GM21825 (cell line): ENCODE measurements at regions not wholly inside any gene's neighbourhood (a gene's known extent, or its start where the extent isn't known, plus 50 kb on each side); places are given as distances from the start of the nearest gene placed in this dataset.
"Not testable (repeated sequence)": the region's sequence is repeated elsewhere in the genome, so short reads cannot be mapped to it uniquely, and the experiment has no call there.

Source experiments
- ATAC-seq: cut with Tn5 transposase; IDR thresholded peaks from one replicate; pipeline ENCODE4 v1.9.1; 2021; ENCODE audit warnings: mild to moderate bottlenecking, moderate library complexity; ENCODE audit not compliant: unreplicated experiment

DNA sequence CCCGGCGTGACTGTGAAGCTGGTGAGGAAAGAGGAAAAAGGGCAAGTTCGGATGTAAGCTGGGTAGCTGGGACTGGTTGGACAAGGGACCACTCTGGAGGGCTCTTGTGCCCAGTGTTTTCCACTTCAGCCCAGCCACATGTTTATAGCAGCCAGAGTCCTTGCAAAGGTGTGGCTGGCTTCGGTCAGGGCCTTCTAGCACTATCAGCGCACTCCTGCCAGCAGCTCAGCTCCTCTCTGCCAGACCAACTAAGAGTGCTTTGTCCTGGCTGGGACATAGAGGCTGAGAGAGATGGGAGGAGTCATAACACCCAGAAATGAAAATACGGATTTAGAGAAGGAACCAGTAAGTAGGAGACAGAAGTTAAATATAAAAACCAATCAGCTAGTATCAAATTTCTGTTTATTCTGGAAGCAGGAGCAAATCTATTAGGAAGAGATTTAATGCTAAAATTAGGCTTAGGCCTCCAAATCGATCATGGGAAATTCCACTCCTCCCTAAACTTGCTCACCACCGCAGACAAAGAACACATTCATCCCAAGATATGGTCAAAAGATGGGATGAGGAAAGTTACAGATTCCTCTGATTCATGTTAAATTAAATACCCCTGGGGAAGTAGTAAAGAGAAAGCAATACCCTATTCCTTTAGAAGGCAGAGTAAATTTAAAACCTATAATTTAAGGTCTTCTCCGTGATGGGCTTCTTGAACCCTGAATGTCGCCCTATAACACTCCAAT is 135.0 kb downstream of the RALA start:
- no peak for ATAC-seq

DNA sequence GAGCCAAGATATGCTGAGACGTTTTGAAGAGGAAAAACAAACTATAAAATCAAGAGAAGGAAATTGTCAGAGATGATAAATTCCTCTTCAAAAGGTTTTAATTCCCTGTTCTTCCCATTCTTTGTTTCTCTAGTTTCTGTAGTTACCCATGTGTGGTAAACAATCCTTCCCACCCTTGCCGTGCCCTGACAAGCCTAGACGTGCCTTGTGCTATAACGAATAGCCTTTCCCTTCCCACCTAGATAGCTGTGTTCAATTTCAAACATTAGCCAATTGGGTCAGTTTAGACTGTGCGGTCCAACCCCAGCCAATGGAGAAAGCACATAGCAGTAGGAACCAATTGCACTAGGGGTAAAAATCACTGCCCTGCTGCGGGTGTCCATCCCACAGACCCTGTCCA is 138.1 kb downstream of the RALA start:
- no peak for ATAC-seq

DNA sequence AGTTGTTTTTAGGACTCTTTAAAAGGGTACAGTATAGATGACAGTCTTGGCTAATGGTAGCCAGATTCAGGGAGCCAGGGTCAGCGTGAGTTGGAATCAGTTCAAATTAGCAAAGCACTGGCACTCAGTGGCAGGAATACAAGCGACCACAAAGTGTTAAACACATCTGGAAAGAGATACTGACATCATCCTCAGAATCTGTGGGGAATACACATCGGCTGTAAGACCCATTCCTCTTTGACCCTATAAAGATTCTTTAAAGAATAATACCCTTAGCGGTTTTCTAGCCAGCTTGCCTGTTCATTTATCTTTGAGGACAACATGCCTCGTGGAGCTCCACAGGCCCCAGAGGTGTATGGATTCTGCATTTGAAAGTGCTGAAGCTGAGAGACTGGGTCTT is 139.1 kb downstream of the RALA start:
- ATAC-seq: not testable (repeated sequence)

DNA sequence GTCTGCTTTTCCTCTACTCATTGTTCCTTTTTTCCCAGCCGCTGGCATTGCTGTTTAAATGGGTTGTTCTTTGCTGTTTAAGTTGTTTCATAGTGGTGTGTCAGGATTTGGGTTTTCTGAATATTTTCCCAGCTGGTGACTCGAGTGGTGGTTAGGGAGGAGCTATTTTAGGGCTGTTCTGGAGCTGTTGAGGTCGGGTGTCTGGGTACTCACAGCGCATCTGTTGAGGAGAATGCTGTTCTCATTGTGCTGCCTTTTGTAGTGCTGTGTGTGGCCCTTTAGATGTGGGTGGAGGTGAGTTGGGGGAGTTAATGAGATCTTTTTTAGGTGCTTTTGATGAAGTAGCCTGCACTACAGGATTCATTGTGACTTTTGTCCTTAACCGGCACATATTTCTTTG is 139.5 kb downstream of the RALA start:
- ATAC-seq: not testable (repeated sequence)

DNA sequence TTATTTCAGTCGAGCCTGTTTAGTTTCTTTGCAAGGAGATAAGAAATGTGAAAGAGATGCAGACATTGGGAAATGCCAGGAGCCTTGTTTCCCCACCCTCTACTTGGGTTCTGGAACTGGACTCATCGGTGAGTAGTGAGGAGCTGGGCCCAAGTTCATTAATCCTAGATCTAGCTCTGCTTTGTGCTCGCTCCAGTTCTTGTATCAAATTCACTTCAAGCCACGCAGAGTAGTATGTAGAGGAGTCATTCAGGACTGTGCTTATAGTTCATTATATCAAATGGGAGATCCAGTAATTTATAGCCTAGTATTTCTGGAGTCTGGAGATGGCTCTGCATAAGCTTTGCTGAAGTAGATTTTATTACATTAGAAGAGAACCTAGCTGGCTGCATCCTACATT is 142.5 kb downstream of the RALA start:
- not testable (repeated sequence) for ATAC-seq

DNA sequence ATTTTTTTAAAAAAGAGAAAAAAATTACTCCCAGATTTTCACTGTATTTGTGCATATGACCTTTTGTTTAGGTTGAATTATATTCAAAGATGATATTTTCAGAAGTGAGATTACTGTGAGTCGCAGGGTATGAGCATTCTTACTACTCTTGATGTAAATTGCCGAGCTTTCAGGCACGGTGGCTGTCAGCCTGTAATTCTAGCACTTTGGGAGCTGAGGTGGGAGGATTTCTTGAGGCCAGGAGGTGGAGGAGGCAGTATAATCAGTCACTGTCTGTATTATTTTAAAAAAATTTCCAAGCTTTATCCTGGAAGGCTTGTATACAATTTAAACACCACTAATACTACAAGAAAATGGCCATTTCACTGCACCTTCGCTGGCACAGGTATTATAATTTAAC is 145.1 kb downstream of the RALA start:
- ATAC-seq: not testable (repeated sequence)

DNA sequence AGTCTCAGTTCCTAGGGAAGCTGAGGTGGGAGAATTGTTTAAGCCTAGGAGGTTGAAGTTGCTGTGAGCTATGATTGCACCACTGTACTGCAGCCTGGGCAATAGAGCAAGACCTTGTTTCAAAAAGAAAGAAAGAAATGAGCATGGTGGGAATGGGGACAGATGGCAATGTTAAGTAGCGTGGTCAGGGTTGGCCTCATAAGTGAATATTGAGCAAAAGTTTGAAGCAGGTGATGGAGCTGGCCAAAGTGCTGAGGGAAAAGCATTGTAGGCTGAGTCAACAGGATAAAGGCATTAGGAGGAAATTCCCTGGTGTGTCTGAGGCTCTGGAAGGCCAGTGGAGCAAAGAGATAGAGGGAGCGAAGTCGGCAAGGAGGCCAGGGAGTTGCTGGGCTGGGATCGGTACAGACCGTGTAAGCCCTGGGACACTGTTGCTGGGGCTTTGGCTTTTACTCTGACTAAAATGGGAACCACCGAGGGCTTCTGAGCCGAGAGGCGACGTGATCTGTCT is 151.0 kb downstream of the RALA start:
- ATAC-seq: not testable (repeated sequence)

DNA sequence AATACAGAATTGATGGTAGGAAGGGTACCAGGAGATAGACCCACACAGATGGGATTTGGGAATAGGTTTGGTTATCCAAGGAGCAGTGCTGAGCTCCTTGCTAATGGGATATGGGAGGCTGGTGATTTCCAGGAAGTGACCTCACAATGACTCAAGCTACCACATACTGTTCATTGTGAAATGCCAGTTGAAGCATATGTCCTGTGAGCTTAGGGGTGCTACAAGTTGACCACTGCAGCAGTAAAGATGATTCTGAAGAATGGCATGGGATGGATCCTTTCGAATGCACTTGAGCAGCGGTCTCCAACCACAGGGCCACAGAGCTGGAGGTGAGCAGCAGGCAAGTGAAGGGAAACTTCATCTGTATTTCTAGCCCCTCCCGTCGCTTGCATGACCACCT is 158.2 kb downstream of the RALA start:
- ATAC-seq: not testable (repeated sequence)

DNA sequence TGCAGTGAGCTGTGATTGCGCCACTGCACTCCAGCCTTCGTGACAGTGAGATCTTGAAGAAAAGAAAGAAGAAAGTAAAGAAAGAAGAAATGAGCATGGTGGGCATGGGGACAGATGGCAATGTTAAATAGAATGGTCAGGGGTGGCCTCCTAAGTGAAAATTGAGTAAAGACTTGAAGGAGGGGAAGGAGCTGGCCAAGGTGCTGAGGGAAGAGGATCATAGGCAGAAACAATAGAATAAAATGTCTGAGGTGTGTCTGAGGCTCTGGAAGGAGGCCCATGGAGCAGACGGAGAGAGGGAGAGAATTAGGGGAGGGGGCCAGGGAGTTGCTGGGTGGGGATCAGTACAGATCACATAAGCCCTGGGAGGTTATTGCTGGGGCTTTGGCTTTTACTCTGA is 163.1 kb downstream of the RALA start:
- not testable (repeated sequence) for ATAC-seq

DNA sequence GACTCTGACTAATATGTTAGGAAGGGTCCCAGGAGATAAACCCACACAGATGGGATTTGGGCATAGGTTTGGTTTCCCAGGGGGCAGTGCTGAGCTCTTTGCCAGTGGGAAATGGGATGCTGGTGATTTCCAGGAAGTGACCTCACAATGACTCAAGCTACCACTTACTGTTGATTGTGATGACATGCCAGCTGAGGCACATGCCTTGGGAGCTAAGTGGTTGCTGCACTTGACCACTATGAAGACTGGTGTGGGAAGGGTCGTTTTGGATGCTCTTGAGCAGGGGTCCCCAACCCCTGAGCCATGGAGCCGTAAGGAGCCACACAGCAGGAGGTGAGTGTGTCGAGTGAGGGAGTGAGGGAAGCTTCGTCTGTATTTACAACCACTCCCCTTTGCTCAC is 159.0 kb upstream of the CDK13 start:
- not testable (repeated sequence) for ATAC-seq

DNA sequence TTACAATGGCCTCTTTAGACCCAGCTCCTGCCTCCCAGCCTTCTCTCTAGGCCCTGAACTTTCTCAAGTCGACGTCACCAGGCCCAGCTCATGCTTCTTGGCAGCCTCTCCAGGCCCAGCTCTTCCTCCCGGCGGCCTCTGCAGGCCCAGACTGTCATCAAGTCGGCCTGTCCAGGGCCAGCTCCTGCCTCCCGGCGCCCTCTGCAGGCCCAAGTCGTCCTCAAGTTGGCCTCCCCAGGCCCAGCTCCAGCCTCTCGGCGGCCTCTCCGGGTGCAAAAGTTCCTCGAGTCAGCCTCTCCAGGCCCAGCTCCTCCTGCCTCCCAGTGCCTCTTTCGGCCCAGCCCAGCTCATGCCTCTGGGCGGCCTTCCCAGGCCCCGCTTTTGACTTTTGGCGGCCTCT is 158.1 kb upstream of the CDK13 start:
- ATAC-seq: not testable (repeated sequence)

DNA sequence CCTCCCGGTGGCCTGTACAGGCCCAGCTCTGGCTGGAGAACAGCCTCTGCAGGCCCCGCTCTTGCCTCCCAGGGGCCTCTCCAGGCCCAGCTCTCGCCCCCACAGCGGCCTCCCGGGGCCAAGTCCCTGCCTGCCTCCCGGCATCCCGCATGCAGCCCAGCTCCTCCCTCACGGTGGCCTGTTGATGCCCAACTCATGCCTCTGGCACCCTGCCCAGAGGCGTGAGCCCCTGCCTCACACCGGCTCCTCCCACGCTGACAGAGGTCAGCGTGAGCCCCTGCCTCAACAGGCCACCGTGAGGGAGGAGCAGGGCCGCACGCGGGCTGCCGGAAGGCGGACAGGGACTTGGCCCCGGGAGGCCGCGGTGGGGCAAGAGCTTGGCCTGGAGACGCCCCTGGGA is 157.0 kb upstream of the CDK13 start:
- not testable (repeated sequence) for ATAC-seq

DNA sequence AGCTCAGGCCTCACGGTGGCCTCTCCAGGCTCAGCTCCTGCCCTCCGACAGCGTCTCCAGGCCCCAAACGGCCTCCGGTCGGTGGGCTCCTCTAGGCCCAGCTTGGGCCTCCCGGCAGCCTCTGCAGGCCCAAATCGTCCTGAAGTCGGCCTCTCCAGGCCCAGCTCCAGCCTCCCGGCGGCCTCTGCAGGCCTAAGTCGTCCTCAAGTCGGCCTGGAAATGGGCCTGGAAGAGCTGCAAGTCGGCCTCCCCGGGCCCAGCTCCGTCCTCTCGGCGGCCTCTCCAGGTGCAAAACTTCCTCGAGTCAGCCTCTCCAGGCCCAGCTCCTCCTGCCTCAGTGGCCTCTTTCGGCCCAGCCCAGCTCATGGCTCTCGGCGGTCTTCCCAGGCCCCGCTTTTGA is 156.2 kb upstream of the CDK13 start:
- not testable (repeated sequence) for ATAC-seq

DNA sequence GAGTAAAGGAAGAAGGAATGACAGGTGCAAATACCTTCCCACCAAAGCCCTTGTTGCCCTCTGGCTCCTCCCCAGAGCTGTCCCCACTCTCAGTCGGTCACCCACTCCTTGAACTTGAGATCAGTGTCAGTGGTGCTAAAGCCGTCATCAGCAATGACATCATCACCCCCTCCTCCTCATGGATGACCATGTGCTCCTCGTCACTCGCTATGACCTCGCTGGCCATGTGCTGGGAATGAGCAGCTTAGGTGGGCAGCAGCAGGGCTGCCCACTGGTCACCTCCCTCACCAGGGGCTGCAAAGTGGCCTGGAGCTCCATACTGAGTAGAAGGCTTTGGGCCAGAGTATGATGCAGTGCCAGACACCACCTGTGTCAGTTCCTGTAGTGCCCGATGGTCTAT is 153.1 kb upstream of the CDK13 start:
- ATAC-seq: not testable (repeated sequence)

DNA sequence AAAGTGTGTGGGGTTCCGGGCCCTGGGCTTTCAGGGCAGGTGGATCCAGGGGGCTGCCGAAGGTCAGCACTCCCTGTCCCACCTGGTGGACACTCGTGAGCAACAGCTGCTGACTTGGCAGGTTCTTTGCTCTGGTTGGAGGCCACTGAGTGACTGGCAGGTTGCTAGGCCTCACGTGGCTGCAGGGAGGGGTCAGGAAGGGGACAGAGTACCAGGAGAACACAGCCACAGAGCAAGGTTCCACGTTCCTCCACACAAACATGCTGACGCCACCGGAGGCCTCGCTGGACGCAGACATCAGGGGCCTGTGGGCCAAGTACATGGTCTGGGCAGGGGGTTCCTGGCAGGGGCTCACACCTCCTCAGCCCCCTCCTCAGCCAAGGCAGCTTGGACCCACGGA is 152.0 kb upstream of the CDK13 start:
- ATAC-seq: not testable (repeated sequence)

DNA sequence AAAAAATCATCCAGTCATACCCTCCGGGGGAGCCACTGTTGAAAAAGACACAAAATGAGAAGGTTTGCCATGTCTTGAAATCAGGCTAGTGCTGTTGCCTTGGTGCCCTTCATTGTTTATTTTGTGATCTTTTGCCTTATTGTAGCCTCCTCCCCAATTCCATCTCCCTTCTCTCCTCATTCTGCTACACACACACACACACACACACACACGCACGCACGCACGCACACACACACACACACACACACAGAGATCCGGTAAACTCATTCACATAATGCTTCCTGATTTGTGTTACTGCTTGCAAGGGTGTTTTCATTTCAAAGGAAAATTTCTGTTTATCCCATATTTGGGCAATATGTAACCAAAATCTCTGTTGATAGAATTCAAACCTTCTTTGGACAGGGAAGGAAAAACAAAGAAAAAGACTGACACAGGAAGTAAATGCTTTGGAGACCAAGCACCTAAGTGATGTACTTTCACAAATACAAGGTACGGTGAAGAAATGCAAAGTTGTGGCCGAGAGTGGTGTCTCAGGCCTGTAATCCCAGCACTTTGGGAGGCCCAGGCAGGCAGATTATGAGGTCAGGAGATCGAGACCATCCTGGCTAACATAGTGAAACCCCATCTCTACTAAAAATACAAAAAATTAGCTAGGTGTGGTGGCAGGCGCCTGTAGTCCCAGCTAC is 141.1 kb upstream of the CDK13 start:
- no peak for ATAC-seq

DNA sequence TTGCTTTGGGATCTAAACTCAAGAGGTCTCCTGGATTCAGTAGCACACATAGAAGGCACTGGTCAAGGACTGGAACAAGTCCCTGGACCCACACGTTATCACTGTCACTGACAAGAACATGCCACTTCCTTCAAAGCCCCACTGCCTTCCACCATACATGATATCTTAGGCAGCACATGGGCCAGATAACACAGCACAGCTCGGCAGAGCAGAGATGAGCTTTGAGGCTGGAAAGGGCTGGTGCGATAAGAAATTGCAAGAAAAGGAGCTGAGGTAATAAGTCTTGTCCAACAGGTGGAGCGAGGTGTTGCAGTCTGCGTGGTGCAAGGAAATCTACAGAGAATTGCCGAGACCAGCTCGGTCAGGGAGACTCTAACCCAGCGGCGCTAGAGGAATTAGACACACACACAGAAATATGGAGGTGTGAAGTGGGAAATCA is 139.8 kb upstream of the CDK13 start:
- no peak for ATAC-seq

DNA sequence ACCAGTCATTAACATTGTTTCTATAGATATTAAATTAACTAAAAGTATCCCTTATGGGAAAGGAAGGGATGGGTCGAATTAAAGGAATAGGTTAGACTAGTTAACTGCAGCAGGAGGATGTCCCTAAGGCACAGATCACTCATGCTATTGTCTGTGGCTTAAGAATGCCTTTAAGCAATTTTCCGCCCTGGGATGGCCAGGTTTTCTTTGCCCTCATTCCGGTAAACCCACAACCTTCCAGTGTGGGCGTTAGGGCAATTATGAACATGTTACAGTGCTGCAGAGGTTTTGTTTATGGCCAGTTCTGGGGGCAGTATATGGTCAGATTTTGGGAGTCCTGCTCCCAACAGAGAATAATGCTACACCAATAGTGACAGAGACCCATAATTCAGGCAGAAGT is 139.3 kb upstream of the CDK13 start:
- ATAC-seq: no peak

DNA sequence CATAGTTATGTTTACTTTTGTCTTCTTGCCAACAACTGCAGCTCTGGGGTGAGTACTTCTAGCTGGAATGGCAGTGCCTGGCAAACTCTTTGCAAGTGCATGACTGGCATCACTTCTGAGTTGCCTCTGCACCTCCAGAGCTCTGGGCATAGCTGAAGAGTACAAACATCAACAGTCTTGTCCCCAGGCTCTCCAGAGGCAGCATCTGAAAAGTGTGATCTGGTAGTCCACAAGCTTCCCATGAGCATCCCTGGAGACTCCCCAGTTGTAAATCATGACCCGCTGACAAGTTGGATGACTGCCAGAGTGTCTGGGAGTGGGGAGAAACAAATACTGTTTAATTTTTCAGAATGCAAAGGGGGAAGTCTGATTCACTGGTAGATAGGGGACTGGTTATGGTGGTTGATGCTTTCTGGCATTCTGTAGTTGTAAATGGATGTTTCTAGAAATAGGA is 138.9 kb upstream of the CDK13 start:
- ATAC-seq: no peak

DNA sequence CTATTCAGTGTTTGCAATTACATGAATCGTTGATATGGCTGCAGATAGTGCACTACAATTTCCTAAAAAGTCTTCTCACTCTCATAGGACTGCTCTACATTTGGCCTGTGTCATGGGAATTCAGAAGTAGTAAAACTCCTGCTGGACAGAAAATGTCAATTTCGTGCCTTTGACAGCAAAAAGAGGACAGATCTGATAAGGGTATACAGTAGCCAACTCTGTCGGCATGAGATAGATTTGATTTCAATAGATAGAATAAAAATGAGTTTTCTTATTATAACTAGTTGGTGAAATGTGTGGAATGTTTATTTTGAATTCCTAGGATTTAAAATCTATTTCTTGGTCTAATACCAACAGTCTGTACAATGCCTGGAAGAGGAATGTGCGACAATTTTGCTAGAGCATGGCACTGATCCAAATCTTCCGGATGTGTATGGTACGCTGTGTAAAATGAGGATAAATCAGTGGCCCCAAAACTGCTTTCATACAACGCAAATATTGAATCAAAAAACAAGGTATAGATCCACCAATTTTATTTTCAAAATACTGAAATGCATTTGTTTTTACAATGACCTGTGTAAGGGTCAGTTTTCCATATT is 133.5 kb upstream of the CDK13 start:
- no peak for ATAC-seq

DNA sequence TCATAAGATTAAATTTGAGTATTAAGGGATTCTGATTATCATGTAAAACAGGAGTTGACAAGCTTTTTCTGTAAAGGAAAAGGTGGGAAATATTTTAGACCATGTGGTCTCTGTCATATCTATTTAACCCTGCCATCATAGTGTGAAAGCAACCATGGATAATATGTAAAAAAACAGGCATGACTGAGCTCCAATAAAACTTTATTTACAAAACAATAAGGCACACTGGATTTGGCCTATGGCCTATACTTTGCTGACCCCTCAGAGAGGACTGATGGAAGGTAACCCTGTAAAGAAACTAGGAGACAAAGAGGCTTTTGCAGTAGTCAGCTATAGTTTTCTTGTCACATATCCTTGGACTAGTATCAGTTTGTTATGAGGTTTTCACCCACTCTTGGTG is 130.5 kb upstream of the CDK13 start:
- ATAC-seq: no peak
